WTC11 (cell line): ENCODE measurements at regions not wholly inside any gene's neighbourhood (a gene's known extent, or its start where the extent isn't known, plus 50 kb on each side); places are given as distances from the start of the nearest gene placed in this dataset.

Experiments used
- ATAC-seq: fragments of 200-7000 bp; cut with Tn5 transposase; 2 replicates; pipeline ENCODE4 v1.10.0; 2021; ENCODE audit warnings: mild to moderate bottlenecking, moderate library complexity
- CTCF ChIA-PET: fragments of 300-600 bp; sonication (Branson Sonifier 250); formaldehyde crosslinking; loops from one replicate; lab custom pipeline; 2021; ENCODE audit warnings: antibody characterized with exemption; lab: Charles Lee
- POLR2A ChIA-PET: fragments of 350-600 bp; sonication (Branson Sonifier 250); formaldehyde crosslinking; loops from one replicate; lab custom pipeline; 2021; ENCODE audit warnings: antibody characterized with exemption; lab: Charles Lee
- DNase-seq: peaks from one replicate; pipeline ENCODE4 v3.0.0; 2021; ENCODE audit warnings: low spot score
- H3K27ac Mint-ChIP-seq: 2 replicates; pipeline ENCODE4 v1.8.0; 2021; ENCODE audit warnings: mixed read lengths
- H3K27me3 Mint-ChIP-seq: 2 replicates; pipeline ENCODE4 v1.8.0; 2021; ENCODE audit warnings: low read depth, mild to moderate bottlenecking, moderate library complexity, mixed read lengths
- H3K36me3 Mint-ChIP-seq: 2 replicates; pipeline ENCODE4 v1.8.0; 2021; ENCODE audit warnings: mixed read lengths
- H3K4me1 Mint-ChIP-seq: 2 replicates; pipeline ENCODE4 v1.8.0; 2022; ENCODE audit warnings: mixed read lengths
- H3K4me3 Mint-ChIP-seq: 2 replicates; pipeline ENCODE4 v1.8.0; 2021; ENCODE audit warnings: mild to moderate bottlenecking, moderate library complexity, mixed read lengths
- H3K9me3 Mint-ChIP-seq: 2 replicates; pipeline ENCODE4 v1.8.0; 2021; ENCODE audit warnings: mixed read lengths
- CREM ChIP-seq: sonication (generic); formaldehyde crosslinking; IDR thresholded peaks from 2 replicates; pipeline ENCODE4 v1.8.1; 2022; ENCODE audit warnings: mild to moderate bottlenecking, missing genetic modification reagents, moderate library complexity
- GABPB1 ChIP-seq: sonication (generic); formaldehyde crosslinking; IDR thresholded peaks from 2 replicates; pipeline ENCODE4 v1.8.1; 2023; ENCODE audit warnings: mild to moderate bottlenecking, missing genetic modification reagents
- GTF2I ChIP-seq: fragments of 250-450 bp; sonication (Bioruptor Pico); conservative IDR thresholded peaks from 2 replicates; pipeline ENCODE4 v1.4.0; 2021; ENCODE audit warnings: mild to moderate bottlenecking
- IRF2 ChIP-seq: sonication (generic); formaldehyde crosslinking; IDR thresholded peaks from 2 replicates; pipeline ENCODE4 v1.8.0; 2022; ENCODE audit warnings: low read depth, missing genetic modification reagents, borderline replicate concordance
- JAZF1 ChIP-seq: fragments of 250-450 bp; sonication (Bioruptor Pico); IDR thresholded peaks from 2 replicates; pipeline ENCODE4 v1.9.0; 2021; ENCODE audit warnings: moderate library complexity, mild to moderate bottlenecking, inconsistent platforms
- MXD4 ChIP-seq: fragments of 250-450 bp; sonication (Bioruptor Pico); IDR thresholded peaks from 2 replicates; pipeline ENCODE4 v1.8.0; 2021; ENCODE audit warnings: mild to moderate bottlenecking, moderate library complexity, borderline replicate concordance
- NR3C1 ChIP-seq: sonication (generic); formaldehyde crosslinking; conservative IDR thresholded peaks from 2 replicates; pipeline ENCODE4 v1.8.1; 2023; ENCODE audit warnings: low read depth, mild to moderate bottlenecking, missing genetic modification reagents
- RELA ChIP-seq: sonication (generic); formaldehyde crosslinking; IDR thresholded peaks from 2 replicates; pipeline ENCODE4 v1.8.1; 2022; ENCODE audit warnings: missing genetic modification reagents, mild to moderate bottlenecking, borderline replicate concordance
- SOX15 ChIP-seq: fragments of 250-450 bp; sonication (Bioruptor Pico); IDR thresholded peaks from 2 replicates; pipeline ENCODE4 v1.9.0; 2021; ENCODE audit warnings: mild to moderate bottlenecking
- ZNF219 ChIP-seq: sonication (generic); formaldehyde crosslinking; IDR thresholded peaks from 2 replicates; pipeline ENCODE4 v1.8.0; 2023; ENCODE audit warnings: missing genetic modification reagents, mild to moderate bottlenecking, borderline replicate concordance
- ZNF263 ChIP-seq: sonication (generic); formaldehyde crosslinking; IDR thresholded peaks from 2 replicates; pipeline ENCODE4 v1.8.1; 2022; ENCODE audit warnings: low read depth, mild to moderate bottlenecking, moderate library complexity, missing genetic modification reagents
- TF ChIP-seq, protein P1 (sequence below): sonication (generic); formaldehyde crosslinking; conservative IDR thresholded peaks from 2 replicates; pipeline ENCODE4 v1.8.1; 2022; ENCODE audit warnings: mild to moderate bottlenecking, missing genetic modification reagents
- TF ChIP-seq, protein P2 (sequence below): sonication (generic); formaldehyde crosslinking; IDR thresholded peaks from 2 replicates; pipeline ENCODE4 v1.8.1; 2022; ENCODE audit warnings: missing genetic modification reagents, borderline replicate concordance
- TF ChIP-seq, protein P3 (sequence below): sonication (generic); formaldehyde crosslinking; IDR thresholded peaks from 2 replicates; pipeline ENCODE4 v1.8.1; 2023; ENCODE audit warnings: mild to moderate bottlenecking, missing genetic modification reagents
- TF ChIP-seq, protein P4 (sequence below): sonication (generic); formaldehyde crosslinking; IDR thresholded peaks from 2 replicates; pipeline ENCODE4 v1.8.1; 2022; ENCODE audit warnings: mild to moderate bottlenecking, missing genetic modification reagents, moderate library complexity, borderline replicate concordance
- TF ChIP-seq, protein P5 (sequence below): sonication (generic); formaldehyde crosslinking; IDR thresholded peaks from 2 replicates; pipeline ENCODE4 v1.8.0; 2023; ENCODE audit warnings: mild to moderate bottlenecking, missing genetic modification reagents
- TF ChIP-seq, protein P6 (sequence below): sonication (generic); formaldehyde crosslinking; IDR thresholded peaks from 2 replicates; pipeline ENCODE4 v1.8.0; 2022; ENCODE audit warnings: mild to moderate bottlenecking, missing genetic modification reagents
- TF ChIP-seq, protein P7 (sequence below): sonication (generic); formaldehyde crosslinking; IDR thresholded peaks from 2 replicates; pipeline ENCODE4 v1.8.1; 2022; ENCODE audit warnings: mild to moderate bottlenecking, moderate library complexity, missing genetic modification reagents
- TF ChIP-seq, protein P8 (sequence below): sonication (generic); formaldehyde crosslinking; IDR thresholded peaks from 2 replicates; pipeline ENCODE4 v1.8.1; 2023; ENCODE audit warnings: mild to moderate bottlenecking, missing genetic modification reagents, moderate library complexity
- TF ChIP-seq, protein P9 (sequence below): fragments of 250-450 bp; sonication (Bioruptor Pico); IDR thresholded peaks from 2 replicates; pipeline ENCODE4 v1.9.0; 2021; ENCODE audit warnings: mild to moderate bottlenecking

DNA sequence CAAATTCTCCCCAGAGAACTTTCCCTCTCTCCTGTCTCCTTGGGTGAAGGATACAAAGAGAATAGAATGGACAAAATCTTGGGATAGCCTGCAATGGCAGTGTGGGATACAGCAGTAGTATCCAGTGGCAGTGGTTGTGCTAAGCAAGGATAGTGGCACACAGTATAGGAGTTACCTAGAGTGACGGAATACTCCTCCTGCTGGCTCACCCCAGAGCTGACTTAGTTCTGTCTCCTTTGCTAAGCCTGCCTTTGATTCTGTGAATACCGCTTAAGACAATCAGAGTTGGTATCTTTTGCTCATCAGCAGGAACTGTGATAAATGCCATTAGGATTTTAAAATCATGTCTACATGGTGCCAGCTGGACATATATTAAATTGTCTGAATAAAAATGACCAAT lies 404.3 kb downstream of the JRKL start:
- TF ChIP-seq NR3C1 (CRISPR knock-in tag) (no peak), CREM (CRISPR knock-in tag) (no peak), GABPB1 (CRISPR knock-in tag) (no peak), GTF2I (no peak), ZNF263 (CRISPR knock-in tag) (no peak)
- TF ChIP-seq, protein P1, sequence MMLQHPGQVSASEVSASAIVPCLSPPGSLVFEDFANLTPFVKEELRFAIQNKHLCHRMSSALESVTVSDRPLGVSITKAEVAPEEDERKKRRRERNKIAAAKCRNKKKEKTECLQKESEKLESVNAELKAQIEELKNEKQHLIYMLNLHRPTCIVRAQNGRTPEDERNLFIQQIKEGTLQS (CRISPR knock-in tag) = no peak
- peaks cover 16% of the 10 kb centered on the region for H3K9me3 Mint-ChIP-seq
- ATAC-seq (peak; percentile 97), DNase-seq (no peak)
- H3K4me1 Mint-ChIP-seq = no peaks in the 10 kb centered on the region
- H3K4me3 Mint-ChIP-seq = no peak overlapping the region
- peaks cover 6% of the 10 kb centered on the region; the same call in 1 of the 2 replicates for H3K36me3 Mint-ChIP-seq
- CTCF ChIA-PET = interaction anchor here (2.6 kb wide), 1 partner anchor 330 kb away, joined by 17 read pairs; no protein-coding TSS in a partner anchor
- H3K27ac Mint-ChIP-seq = no peak overlapping the region
- H3K27me3 Mint-ChIP-seq = no peaks in the 10 kb centered on the region; the same call in 1 of the 2 replicates
- POLR2A ChIA-PET = no interaction called here

DNA sequence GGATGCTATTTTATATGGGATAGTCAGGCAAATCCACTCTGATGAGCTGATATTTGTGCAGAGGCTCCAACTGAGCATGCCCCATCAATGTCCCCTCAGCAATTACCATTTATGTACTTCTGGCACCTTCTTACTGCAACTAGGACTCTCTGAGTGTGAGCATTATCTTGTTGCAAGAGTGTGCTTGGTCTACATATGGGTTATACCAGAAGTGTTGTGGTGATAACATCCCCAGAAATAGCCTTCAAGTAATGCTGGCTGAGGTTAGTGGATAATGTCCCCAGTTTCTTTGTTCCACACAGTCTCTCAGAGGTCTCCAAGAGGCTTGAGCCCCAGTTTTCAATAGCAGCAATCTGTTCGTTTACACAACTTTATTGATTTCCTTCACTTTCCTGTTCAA lies 408.6 kb downstream of the JRKL start:
- DNase-seq (no peak), ATAC-seq (no peak)
- Mint-ChIP-seq H3K4me3 (no peak overlapping the region), H3K4me1 (no peaks in the 10 kb centered on the region), H3K9me3 (no peaks in the 10 kb centered on the region), H3K27me3 (no peaks in the 10 kb centered on the region; the same call in 1 of the 2 replicates), H3K27ac (no peak overlapping the region), H3K36me3 (no peaks in the 10 kb centered on the region)
- CTCF ChIA-PET = no interaction called here
- POLR2A ChIA-PET = no interaction called here
- TF ChIP-seq RELA (no peak), IRF2 (CRISPR knock-in tag) (no peak), MXD4 (CRISPR knock-in tag) (no peak), GTF2I (no peak), SOX15 (CRISPR knock-in tag) (no peak), GABPB1 (CRISPR knock-in tag) (no peak), JAZF1 (CRISPR knock-in tag) (no peak), ZNF219 (no peak), ZNF263 (CRISPR knock-in tag) (no peak)
- TF ChIP-seq, protein P2, sequence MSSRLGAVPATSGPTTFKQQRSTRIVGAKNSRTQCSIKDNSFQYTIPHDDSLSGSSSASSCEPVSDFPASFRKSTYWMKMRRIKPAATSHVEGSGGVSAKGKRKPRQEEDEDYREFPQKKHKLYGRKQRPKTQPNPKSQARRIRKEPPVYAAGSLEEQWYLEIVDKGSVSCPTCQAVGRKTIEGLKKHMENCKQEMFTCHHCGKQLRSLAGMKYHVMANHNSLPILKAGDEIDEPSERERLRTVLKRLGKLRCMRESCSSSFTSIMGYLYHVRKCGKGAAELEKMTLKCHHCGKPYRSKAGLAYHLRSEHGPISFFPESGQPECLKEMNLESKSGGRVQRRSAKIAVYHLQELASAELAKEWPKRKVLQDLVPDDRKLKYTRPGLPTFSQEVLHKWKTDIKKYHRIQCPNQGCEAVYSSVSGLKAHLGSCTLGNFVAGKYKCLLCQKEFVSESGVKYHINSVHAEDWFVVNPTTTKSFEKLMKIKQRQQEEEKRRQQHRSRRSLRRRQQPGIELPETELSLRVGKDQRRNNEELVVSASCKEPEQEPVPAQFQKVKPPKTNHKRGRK = no peak
- TF ChIP-seq, protein P3, sequence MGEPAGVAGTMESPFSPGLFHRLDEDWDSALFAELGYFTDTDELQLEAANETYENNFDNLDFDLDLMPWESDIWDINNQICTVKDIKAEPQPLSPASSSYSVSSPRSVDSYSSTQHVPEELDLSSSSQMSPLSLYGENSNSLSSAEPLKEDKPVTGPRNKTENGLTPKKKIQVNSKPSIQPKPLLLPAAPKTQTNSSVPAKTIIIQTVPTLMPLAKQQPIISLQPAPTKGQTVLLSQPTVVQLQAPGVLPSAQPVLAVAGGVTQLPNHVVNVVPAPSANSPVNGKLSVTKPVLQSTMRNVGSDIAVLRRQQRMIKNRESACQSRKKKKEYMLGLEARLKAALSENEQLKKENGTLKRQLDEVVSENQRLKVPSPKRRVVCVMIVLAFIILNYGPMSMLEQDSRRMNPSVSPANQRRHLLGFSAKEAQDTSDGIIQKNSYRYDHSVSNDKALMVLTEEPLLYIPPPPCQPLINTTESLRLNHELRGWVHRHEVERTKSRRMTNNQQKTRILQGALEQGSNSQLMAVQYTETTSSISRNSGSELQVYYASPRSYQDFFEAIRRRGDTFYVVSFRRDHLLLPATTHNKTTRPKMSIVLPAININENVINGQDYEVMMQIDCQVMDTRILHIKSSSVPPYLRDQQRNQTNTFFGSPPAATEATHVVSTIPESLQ (CRISPR knock-in tag) = no peak
- TF ChIP-seq, protein P4, sequence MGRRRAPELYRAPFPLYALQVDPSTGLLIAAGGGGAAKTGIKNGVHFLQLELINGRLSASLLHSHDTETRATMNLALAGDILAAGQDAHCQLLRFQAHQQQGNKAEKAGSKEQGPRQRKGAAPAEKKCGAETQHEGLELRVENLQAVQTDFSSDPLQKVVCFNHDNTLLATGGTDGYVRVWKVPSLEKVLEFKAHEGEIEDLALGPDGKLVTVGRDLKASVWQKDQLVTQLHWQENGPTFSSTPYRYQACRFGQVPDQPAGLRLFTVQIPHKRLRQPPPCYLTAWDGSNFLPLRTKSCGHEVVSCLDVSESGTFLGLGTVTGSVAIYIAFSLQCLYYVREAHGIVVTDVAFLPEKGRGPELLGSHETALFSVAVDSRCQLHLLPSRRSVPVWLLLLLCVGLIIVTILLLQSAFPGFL (CRISPR knock-in tag) = no peak
- TF ChIP-seq, protein P5, sequence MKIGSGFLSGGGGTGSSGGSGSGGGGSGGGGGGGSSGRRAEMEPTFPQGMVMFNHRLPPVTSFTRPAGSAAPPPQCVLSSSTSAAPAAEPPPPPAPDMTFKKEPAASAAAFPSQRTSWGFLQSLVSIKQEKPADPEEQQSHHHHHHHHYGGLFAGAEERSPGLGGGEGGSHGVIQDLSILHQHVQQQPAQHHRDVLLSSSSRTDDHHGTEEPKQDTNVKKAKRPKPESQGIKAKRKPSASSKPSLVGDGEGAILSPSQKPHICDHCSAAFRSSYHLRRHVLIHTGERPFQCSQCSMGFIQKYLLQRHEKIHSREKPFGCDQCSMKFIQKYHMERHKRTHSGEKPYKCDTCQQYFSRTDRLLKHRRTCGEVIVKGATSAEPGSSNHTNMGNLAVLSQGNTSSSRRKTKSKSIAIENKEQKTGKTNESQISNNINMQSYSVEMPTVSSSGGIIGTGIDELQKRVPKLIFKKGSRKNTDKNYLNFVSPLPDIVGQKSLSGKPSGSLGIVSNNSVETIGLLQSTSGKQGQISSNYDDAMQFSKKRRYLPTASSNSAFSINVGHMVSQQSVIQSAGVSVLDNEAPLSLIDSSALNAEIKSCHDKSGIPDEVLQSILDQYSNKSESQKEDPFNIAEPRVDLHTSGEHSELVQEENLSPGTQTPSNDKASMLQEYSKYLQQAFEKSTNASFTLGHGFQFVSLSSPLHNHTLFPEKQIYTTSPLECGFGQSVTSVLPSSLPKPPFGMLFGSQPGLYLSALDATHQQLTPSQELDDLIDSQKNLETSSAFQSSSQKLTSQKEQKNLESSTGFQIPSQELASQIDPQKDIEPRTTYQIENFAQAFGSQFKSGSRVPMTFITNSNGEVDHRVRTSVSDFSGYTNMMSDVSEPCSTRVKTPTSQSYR (CRISPR knock-in tag) = no peak
- TF ChIP-seq, protein P6, sequence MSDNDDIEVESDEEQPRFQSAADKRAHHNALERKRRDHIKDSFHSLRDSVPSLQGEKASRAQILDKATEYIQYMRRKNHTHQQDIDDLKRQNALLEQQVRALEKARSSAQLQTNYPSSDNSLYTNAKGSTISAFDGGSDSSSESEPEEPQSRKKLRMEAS (CRISPR knock-in tag) = no peak
- TF ChIP-seq, protein P7, sequence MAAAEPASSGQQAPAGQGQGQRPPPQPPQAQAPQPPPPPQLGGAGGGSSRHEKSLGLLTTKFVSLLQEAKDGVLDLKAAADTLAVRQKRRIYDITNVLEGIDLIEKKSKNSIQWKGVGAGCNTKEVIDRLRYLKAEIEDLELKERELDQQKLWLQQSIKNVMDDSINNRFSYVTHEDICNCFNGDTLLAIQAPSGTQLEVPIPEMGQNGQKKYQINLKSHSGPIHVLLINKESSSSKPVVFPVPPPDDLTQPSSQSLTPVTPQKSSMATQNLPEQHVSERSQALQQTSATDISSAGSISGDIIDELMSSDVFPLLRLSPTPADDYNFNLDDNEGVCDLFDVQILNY = no peak
- TF ChIP-seq, protein P8, sequence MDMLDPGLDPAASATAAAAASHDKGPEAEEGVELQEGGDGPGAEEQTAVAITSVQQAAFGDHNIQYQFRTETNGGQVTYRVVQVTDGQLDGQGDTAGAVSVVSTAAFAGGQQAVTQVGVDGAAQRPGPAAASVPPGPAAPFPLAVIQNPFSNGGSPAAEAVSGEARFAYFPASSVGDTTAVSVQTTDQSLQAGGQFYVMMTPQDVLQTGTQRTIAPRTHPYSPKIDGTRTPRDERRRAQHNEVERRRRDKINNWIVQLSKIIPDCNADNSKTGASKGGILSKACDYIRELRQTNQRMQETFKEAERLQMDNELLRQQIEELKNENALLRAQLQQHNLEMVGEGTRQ (CRISPR knock-in tag) = no peak
- TF ChIP-seq, protein P9, sequence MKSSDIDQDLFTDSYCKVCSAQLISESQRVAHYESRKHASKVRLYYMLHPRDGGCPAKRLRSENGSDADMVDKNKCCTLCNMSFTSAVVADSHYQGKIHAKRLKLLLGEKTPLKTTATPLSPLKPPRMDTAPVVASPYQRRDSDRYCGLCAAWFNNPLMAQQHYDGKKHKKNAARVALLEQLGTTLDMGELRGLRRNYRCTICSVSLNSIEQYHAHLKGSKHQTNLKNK (CRISPR knock-in tag) = no peak
